K562 (cell line): ENCODE measurements at regions not wholly inside any gene's neighbourhood (a gene's known extent, or its start where the extent isn't known, plus 50 kb on each side); places are given as distances from the start of the nearest gene placed in this dataset.

ENCODE experiments used
- CGGBP1 ChIP-seq: fragments of 250-450 bp; sonication (Bioruptor Pico); IDR thresholded peaks from 2 replicates; pipeline ENCODE4 v1.9.0; 2021; ENCODE audit warnings: mild to moderate bottlenecking
- CLOCK ChIP-seq: fragments of 250-450 bp; sonication (Bioruptor Pico); IDR thresholded peaks from 2 replicates; pipeline ENCODE4 v1.4.0; 2020; ENCODE audit warnings: mild to moderate bottlenecking, moderate library complexity, borderline replicate concordance
- E2F8 ChIP-seq: fragments of 450-650 bp; IDR thresholded peaks from 2 replicates; pipeline ENCODE4 v1.7.1; 2018; ENCODE audit warnings: mild to moderate bottlenecking, low read depth; ENCODE audit not compliant: partially characterized antibody
- IRF1 ChIP-seq: sonication (generic); formaldehyde crosslinking; IDR thresholded peaks from 2 replicates; pipeline ENCODE4 v1.8.0; 2022; ENCODE audit warnings: missing genetic modification reagents, mild to moderate bottlenecking, borderline replicate concordance
- MGA ChIP-seq: fragments of 450-650 bp; IDR thresholded peaks from 2 replicates; pipeline ENCODE4 v1.6.1; 2016; ENCODE audit warnings: mild to moderate bottlenecking, moderate library complexity
- NR2C2 ChIP-seq, 2 experiments: fragments of 200-800 bp in 1 of 2; sonication (Bioruptor generic) in 1 of 2; sonication (generic) in 1 of 2; formaldehyde crosslinking in 1 of 2; IDR thresholded peaks; 2 replicates each; pipeline versions ENCODE4 v1.6.1 to v1.8.0; 2016 to 2022; ENCODE audit warnings: mild to moderate bottlenecking in 1 of 2, missing compliant biosample characterization in 1 of 2, missing genetic modification characterization in 1 of 2, missing genetic modification reagents in 1 of 2
- SIN3B ChIP-seq: fragments of 450-650 bp; IDR thresholded peaks from 2 replicates; pipeline ENCODE4 v1.6.1; 2017; ENCODE audit warnings: low read depth, mild to moderate bottlenecking, moderate library complexity
- SMARCB1 ChIP-seq: IDR thresholded peaks from 2 replicates; pipeline ENCODE4 v1.6.1; 2011; ENCODE audit warnings: improper control_type of control experiment, low read depth; ENCODE audit not compliant: insufficient read length
- SMARCE1 ChIP-seq: fragments of 450-650 bp; IDR thresholded peaks from 2 replicates; pipeline ENCODE4 v1.7.1; 2016; ENCODE audit warnings: mild to moderate bottlenecking
- ZNF77 ChIP-seq: fragments of 250-450 bp; sonication (Bioruptor Pico); IDR thresholded peaks from 2 replicates; pipeline ENCODE4 v1.5.0; 2020

- no peak for TF ChIP-seq MGA
- no peak for TF ChIP-seq CLOCK (CRISPR knock-in tag)
- no peak for TF ChIP-seq SMARCE1
- no peak for TF ChIP-seq E2F8
- TF ChIP-seq SMARCB1, result no peak
- no peak for TF ChIP-seq CGGBP1 (CRISPR knock-in tag)
- no peak for TF ChIP-seq ZNF77 (CRISPR knock-in tag)
- TF ChIP-seq SIN3B, result no peak
- TF ChIP-seq IRF1 (CRISPR knock-in tag), result no peak
- TF ChIP-seq NR2C2 (CRISPR knock-in tag; IDR thresholded peaks at IDR 0.05), result no peak
- no peak for TF ChIP-seq NR2C2 (tag; IDR thresholded peaks at IDR 0.05)
These were observed 661.7 kb upstream of the SLITRK1 start (continued) for GRCh38 chr13:84543962-84544361.
